Esophagus squamous epithelium (tissue), 4 donors: ENCODE measurements at regions not wholly inside any gene's neighbourhood (a gene's known extent, or its start where the extent isn't known, plus 50 kb on each side); places are given as distances from the start of the nearest gene placed in this dataset.

ENCODE experiments used
- POLR2A ChIP-seq, 4 donors: fragments of 450-650 bp; IDR thresholded peaks; one replicate each; pipeline ENCODE4 v1.6.1; 2017; ENCODE audit warnings: antibody characterized with exemption in 4 of 4, mild to moderate bottlenecking in 4 of 4, moderate library complexity in 3 of 4
- TF ChIP-seq, protein P1 (sequence below), 6 experiments: fragments of 450-650 bp in 4 of 6; fragments of 200-600 bp in 2 of 6; sonication (generic) in 2 of 6; IDR thresholded peaks; one replicate each; pipeline ENCODE4 v1.5.1; 2016 to 2019; ENCODE audit warnings: antibody characterized with exemption in 6 of 6, mild to moderate bottlenecking in 4 of 6, moderate library complexity in 4 of 6

DNA sequence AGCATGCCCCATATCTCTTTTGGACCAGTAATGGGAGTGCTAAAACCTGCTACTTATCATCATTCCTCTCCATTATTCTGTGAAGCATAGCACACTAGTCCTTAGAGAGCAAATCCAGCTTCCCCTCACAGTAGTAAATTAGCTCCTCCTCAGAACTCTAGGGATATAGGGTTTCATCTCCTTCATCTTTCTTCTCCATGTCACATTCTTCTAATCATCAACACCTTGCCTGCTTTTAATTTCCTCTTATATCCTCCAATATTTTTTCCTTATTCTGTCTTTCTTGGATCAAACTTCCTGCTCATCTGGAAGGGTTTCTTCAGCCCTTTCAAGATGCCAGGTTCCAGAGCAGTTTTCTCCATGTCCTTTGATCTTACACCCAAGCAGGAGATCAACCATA lies 321.4 kb upstream of the ACVR2A start:
- TF ChIP-seq, protein P1, sequence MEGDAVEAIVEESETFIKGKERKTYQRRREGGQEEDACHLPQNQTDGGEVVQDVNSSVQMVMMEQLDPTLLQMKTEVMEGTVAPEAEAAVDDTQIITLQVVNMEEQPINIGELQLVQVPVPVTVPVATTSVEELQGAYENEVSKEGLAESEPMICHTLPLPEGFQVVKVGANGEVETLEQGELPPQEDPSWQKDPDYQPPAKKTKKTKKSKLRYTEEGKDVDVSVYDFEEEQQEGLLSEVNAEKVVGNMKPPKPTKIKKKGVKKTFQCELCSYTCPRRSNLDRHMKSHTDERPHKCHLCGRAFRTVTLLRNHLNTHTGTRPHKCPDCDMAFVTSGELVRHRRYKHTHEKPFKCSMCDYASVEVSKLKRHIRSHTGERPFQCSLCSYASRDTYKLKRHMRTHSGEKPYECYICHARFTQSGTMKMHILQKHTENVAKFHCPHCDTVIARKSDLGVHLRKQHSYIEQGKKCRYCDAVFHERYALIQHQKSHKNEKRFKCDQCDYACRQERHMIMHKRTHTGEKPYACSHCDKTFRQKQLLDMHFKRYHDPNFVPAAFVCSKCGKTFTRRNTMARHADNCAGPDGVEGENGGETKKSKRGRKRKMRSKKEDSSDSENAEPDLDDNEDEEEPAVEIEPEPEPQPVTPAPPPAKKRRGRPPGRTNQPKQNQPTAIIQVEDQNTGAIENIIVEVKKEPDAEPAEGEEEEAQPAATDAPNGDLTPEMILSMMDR (IDR thresholded peaks at IDR 0.05): no peak
- no peak for TF ChIP-seq POLR2A (IDR thresholded peaks at IDR 0.05)
